Skeletal muscle satellite cell (primary cell): ENCODE measurements at regions not wholly inside any gene's neighbourhood (a gene's known extent, or its start where the extent isn't known, plus 50 kb on each side); places are given as distances from the start of the nearest gene placed in this dataset.

Experiments
- H3K27me3 ChIP-seq: 2 replicates; pipeline ENCODE4 v1.7.0; 2013; ENCODE audit warnings: low read length; ENCODE audit not compliant: control insufficient read depth, insufficient read depth
- H3K36me3 ChIP-seq: 2 replicates; pipeline ENCODE4 v1.7.0; 2013; ENCODE audit warnings: mild to moderate bottlenecking, control low read depth, low read length; ENCODE audit not compliant: insufficient read depth
- H3K4me1 ChIP-seq: 2 replicates; pipeline ENCODE4 v1.7.0; 2013; ENCODE audit warnings: low read length; ENCODE audit not compliant: control insufficient read depth, insufficient read depth
- H3K4me2 ChIP-seq: 2 replicates; pipeline ENCODE4 v1.7.0; 2013; ENCODE audit warnings: mild to moderate bottlenecking, low read length
- H3K4me3 ChIP-seq: 2 replicates; pipeline ENCODE4 v1.7.0; 2013; ENCODE audit warnings: low read length
- H3K9ac ChIP-seq: 2 replicates; pipeline ENCODE4 v1.7.0; 2013; ENCODE audit warnings: mild to moderate bottlenecking, low read depth, low read length, moderate library complexity
- H3K9me3 ChIP-seq: replicated peaks from 2 replicates; pipeline ENCODE4 v1.7.0; 2013; ENCODE audit warnings: mild to moderate bottlenecking, control low read depth, low read length

- H3K27me3 ChIP-seq = no peaks in the 10 kb centered on the region
- H3K4me1 ChIP-seq = peaks cover 31% of the 10 kb centered on the region
- H3K9ac ChIP-seq = peak overlapping the region; percentile 93
These were observed 65.9 kb downstream of the KCNRG start for GRCh38 chr13:50080911-50081678.

GRCh38 chr13:50081679-50082425, 66.6 kb downstream of the KCNRG start:
- no peaks in the 10 kb centered on the region for H3K27me3 ChIP-seq
- peaks cover 26% of the 10 kb centered on the region for H3K4me1 ChIP-seq
- peak overlapping the region; percentile 96 for H3K4me2 ChIP-seq
- no peaks in the 10 kb centered on the region for H3K9me3 ChIP-seq
- peak overlapping the region; percentile 93 for H3K9ac ChIP-seq
- H3K4me3 ChIP-seq = peak overlapping the region; percentile 93
- no peaks in the 10 kb centered on the region for H3K36me3 ChIP-seq

More at GRCh38 chr13:50080911-50081678, 65.9 kb downstream of the KCNRG start:
- no peaks in the 10 kb centered on the region for H3K9me3 ChIP-seq
- H3K4me3 ChIP-seq = peak overlapping the region; percentile 93
- H3K36me3 ChIP-seq = no peaks in the 10 kb centered on the region
- H3K4me2 ChIP-seq = peak overlapping the region; percentile 78

GRCh38 chr13:50082426-50083281, 67.4 kb downstream of the KCNRG start:
- H3K9me3 ChIP-seq = no peaks in the 10 kb centered on the region
- peaks cover 21% of the 10 kb centered on the region for H3K4me1 ChIP-seq
- no peaks in the 10 kb centered on the region for H3K36me3 ChIP-seq
- H3K4me2 ChIP-seq = peak overlapping the region; percentile 96
- no peaks in the 10 kb centered on the region for H3K27me3 ChIP-seq
- H3K4me3 ChIP-seq = peak overlapping the region; percentile 82
- H3K9ac ChIP-seq = peak overlapping the region; percentile 80

GRCh38 chr13:50085063-50085462, 69.8 kb downstream of the KCNRG start:
- Histone ChIP-seq H3K4me1 (peaks cover 11% of the 10 kb centered on the region), H3K4me3 (peak overlapping the region; percentile 61), H3K9me3 (no peaks in the 10 kb centered on the region), H3K27me3 (no peaks in the 10 kb centered on the region), H3K9ac (peak overlapping the region; percentile 35), H3K4me2 (peak overlapping the region; percentile 78), H3K36me3 (no peaks in the 10 kb centered on the region)

GRCh38 chr13:50089633-50090032, 74.4 kb downstream of the KCNRG start:
- Histone ChIP-seq H3K36me3 (no peaks in the 10 kb centered on the region), H3K4me1 (peaks cover 6% of the 10 kb centered on the region), H3K4me2 (no peak overlapping the region), H3K9me3 (no peaks in the 10 kb centered on the region), H3K9ac (no peak overlapping the region), H3K27me3 (no peaks in the 10 kb centered on the region), H3K4me3 (no peak overlapping the region)

- Histone ChIP-seq H3K4me3 (no peak overlapping the region), H3K4me1 (peaks cover 2% of the 10 kb centered on the region), H3K9me3 (no peaks in the 10 kb centered on the region), H3K9ac (no peak overlapping the region), H3K27me3 (no peaks in the 10 kb centered on the region), H3K36me3 (no peaks in the 10 kb centered on the region), H3K4me2 (no peak overlapping the region)
These were observed 75.0 kb downstream of the KCNRG start for GRCh38 chr13:50090211-50090610.

GRCh38 chr13:50094615-50095293, 79.5 kb downstream of the KCNRG start:
- no peak overlapping the region for H3K4me2 ChIP-seq
- H3K9ac ChIP-seq = no peak overlapping the region
- H3K9me3 ChIP-seq = no peaks in the 10 kb centered on the region
- no peak overlapping the region for H3K4me3 ChIP-seq
- no peaks in the 10 kb centered on the region for H3K36me3 ChIP-seq
- H3K4me1 ChIP-seq = no peaks in the 10 kb centered on the region
- no peaks in the 10 kb centered on the region for H3K27me3 ChIP-seq

- no peaks in the 10 kb centered on the region for H3K36me3 ChIP-seq
- H3K27me3 ChIP-seq = no peaks in the 10 kb centered on the region
- H3K4me2 ChIP-seq = no peak overlapping the region
- H3K4me3 ChIP-seq = no peak overlapping the region
- no peaks in the 10 kb centered on the region for H3K4me1 ChIP-seq
- no peak overlapping the region for H3K9ac ChIP-seq
- no peaks in the 10 kb centered on the region for H3K9me3 ChIP-seq
These were observed 83.4 kb downstream of the KCNRG start for GRCh38 chr13:50098693-50099092.

- no peak overlapping the region for H3K4me2 ChIP-seq
- peaks cover 3% of the 10 kb centered on the region for H3K4me1 ChIP-seq
- H3K9me3 ChIP-seq = no peaks in the 10 kb centered on the region
- no peak overlapping the region for H3K9ac ChIP-seq
- H3K36me3 ChIP-seq = no peaks in the 10 kb centered on the region
- no peaks in the 10 kb centered on the region for H3K27me3 ChIP-seq
- no peak overlapping the region for H3K4me3 ChIP-seq
These were observed 84.2 kb downstream of the KCNRG start for GRCh38 chr13:50099473-50099872.

GRCh38 chr13:50101590-50101989, 86.3 kb downstream of the KCNRG start:
- H3K36me3 ChIP-seq = no peaks in the 10 kb centered on the region
- H3K27me3 ChIP-seq = no peaks in the 10 kb centered on the region
- H3K4me2 ChIP-seq = no peak overlapping the region
- peaks cover 10% of the 10 kb centered on the region for H3K4me1 ChIP-seq
- H3K9ac ChIP-seq = no peak overlapping the region
- no peaks in the 10 kb centered on the region for H3K9me3 ChIP-seq
- no peak overlapping the region for H3K4me3 ChIP-seq

GRCh38 chr13:50104493-50104892, 89.2 kb downstream of the KCNRG start:
- Histone ChIP-seq H3K4me3 (no peak overlapping the region), H3K4me2 (no peak overlapping the region), H3K36me3 (no peaks in the 10 kb centered on the region), H3K9ac (no peak overlapping the region), H3K4me1 (peaks cover 12% of the 10 kb centered on the region), H3K27me3 (no peaks in the 10 kb centered on the region), H3K9me3 (no peaks in the 10 kb centered on the region)
